HFF-Myc (cell line): ENCODE measurements at regions not wholly inside any gene's neighbourhood (a gene's known extent, or its start where the extent isn't known, plus 50 kb on each side); places are given as distances from the start of the nearest gene placed in this dataset.
"Not testable (repeated sequence)": the region's sequence is repeated elsewhere in the genome, so short reads cannot be mapped to it uniquely, and the experiment has no call there.

ENCODE experiments used
- DNase-seq: peaks from one replicate; pipeline ENCODE4 v3.0.0-alpha.2; 2011; ENCODE audit warnings: low read depth; ENCODE audit errors: extremely low read depth
- H3K4me3 ChIP-seq: replicated peaks from 2 replicates; pipeline ENCODE4 v1.5.1; 2011; ENCODE audit warnings: low read depth, mild to moderate bottlenecking, control low read depth, low read length
- TF ChIP-seq, protein P1 (sequence below): IDR thresholded peaks from 2 replicates; pipeline ENCODE4 v1.5.1; 2012; ENCODE audit warnings: mild to moderate bottlenecking, low read depth, low read length, control low read depth; ENCODE audit errors: missing control alignments

DNA sequence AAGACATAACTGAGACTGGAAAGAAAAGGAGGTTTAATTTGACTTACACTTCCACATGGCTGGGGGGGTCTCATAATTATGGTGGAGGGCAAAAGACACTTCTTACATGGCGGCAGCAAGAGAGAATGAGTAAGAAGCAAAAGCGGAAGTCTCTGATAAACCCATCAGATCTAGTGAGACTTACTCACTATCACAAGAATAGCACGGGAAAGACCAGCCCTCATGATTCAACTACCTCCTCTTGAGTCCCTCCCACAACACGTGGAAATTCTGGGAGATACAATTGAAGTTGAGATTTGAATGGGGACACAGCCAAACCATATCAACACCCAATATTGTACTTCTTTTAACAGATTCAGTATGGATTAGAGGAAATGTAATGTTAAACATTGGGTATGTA lies 646.6 kb downstream of the ANKRD50 start:
- no peak overlapping the region for H3K4me3 ChIP-seq
- TF ChIP-seq, protein P1, sequence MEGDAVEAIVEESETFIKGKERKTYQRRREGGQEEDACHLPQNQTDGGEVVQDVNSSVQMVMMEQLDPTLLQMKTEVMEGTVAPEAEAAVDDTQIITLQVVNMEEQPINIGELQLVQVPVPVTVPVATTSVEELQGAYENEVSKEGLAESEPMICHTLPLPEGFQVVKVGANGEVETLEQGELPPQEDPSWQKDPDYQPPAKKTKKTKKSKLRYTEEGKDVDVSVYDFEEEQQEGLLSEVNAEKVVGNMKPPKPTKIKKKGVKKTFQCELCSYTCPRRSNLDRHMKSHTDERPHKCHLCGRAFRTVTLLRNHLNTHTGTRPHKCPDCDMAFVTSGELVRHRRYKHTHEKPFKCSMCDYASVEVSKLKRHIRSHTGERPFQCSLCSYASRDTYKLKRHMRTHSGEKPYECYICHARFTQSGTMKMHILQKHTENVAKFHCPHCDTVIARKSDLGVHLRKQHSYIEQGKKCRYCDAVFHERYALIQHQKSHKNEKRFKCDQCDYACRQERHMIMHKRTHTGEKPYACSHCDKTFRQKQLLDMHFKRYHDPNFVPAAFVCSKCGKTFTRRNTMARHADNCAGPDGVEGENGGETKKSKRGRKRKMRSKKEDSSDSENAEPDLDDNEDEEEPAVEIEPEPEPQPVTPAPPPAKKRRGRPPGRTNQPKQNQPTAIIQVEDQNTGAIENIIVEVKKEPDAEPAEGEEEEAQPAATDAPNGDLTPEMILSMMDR, result no peak
- no peak for DNase-seq

DNA sequence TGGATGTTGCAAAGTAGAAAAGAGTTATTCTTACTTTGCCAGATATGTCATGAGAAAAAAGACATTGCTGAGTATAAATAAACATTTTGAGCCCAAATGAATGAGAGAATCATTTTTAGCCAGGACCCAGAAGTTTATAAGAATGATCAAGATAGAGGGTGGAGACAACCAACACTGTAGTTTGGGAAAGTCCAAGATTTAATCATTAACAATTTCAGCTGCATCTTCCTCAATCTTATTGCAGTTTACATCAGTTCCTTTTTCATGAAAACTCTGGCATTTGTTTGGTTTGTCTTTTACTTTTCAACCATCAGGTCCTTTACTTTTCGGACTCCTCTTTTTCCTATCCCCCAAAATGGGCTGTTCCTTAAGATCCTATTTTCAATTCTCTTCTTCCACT lies 645.9 kb downstream of the ANKRD50 start:
- TF ChIP-seq, protein P1, result no peak
- H3K4me3 ChIP-seq, result no peak overlapping the region
- DNase-seq, result no peak

DNA sequence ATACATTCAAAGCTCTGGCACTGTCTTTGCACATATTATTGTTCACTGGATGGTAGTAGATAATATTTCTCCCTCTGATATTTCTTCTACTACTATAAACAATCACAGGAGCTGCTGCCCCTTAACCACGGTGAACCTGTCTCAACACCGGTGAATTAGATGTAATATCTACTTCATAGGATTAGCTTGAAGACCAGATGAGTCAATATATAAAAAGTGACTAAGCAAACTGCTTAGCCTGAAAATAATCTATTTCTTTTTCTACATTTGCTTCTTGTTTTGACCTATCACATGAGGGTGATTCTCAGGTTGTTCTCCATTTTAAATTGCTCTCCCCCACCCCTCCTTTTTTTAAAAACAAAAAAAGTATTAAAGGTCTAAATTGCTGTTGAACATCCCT lies 645.5 kb downstream of the ANKRD50 start:
- TF ChIP-seq, protein P1, result no peak
- no peak overlapping the region for H3K4me3 ChIP-seq
- no peak for DNase-seq

DNA sequence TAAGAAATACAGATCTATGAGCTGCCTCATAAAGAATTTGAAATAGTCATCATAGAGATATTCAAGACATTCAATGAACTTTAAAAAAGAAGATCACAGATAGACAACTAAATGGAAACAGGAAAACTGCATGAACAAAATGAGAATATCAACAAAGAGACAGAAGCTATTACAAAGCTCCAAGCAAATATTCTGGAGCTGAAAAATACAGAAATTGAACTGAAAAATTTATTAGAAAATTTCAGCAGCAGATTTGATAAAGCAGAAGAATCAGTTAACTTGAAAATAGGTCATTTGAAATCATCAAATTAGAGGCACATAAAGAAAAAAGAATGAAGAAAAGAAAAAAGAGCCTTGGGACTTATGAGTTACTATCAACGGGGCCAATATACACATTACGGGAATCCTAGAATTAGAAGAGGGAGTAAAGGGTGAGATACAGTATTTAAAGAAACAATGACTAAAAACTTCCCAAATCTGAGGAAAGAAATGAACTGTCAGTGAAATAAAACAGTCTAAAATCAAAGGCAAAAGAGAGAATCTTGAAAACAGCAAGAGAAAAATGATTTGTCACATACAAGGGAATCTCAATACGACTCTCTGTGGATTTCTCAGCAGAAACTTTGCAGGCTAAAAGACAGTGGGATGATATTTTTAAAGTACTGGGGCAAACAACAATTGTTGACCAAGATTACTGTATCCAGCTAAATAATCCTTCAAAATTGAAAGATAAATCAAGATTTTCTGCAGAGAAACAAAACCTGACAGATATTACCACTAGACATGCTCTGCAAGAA lies 641.6 kb downstream of the ANKRD50 start:
- TF ChIP-seq, protein P1, result no peak
- no peak overlapping the region for H3K4me3 ChIP-seq
- no peak for DNase-seq

DNA sequence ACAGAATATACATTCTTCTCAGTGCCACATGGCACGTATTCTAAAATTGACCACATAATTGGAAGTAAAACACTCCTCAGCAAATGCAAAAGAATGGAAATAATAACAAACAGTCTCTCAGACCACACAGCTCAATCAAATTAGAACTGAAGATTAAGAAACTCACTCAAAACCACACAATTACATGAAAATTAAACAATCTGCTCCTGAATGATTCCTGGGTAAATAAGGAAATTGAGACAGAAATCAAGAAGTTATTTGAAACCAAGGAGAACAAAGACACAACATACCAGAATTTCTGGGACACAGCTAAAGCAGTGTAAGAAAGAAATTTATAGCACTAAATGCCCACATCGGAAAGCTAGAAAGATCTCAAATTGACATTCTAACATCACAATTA lies 637.3 kb downstream of the ANKRD50 start:
- H3K4me3 ChIP-seq, DNase-seq: not testable (repeated sequence)

DNA sequence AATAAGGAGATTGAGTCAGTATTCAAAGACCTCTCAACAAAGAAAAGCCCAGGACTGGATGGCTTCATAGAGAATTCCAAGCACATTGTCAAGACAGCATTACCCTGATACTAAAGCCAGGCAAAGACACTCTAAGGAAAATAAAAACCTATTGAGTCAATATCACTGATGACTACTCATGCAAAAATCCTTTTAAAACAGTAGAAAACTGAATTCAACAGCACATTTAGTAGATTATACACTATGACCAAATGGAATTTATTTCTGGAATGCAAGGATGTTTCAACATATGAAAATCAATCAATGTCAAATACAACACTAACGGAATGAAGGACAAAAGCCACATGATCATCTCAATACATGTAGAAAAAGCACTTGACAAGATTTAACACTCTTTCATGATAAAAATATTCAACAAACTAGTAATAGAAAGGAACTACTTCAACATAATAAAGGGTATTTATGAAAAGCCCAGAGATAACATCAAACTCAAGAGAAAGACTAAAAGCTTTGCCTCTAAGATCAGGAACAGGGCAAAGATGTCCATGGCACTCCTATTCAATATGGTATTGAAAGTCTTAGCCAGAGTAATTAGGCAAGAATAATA lies 633.3 kb downstream of the ANKRD50 start:
- no peak overlapping the region for H3K4me3 ChIP-seq
- no peak for DNase-seq
- TF ChIP-seq, protein P1, result no peak

DNA sequence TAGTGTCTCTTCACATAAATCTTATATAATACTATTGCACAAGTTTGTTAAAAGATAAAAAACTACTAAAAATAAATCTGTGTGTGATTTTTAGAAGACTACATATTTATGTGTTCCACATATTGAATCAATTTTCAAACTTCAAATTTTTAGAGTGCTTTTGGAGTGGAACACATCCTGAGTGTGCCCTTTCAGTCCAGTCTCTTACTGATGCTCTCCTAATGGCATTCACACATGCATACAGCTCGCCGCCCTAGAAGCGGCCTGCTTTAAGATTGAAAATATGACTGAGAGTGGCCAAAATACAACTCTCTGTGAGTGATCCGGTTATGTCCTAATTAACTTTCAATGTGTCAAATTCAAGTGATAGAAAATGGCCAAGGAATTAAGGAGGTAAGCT lies 628.8 kb downstream of the ANKRD50 start:
- DNase-seq, result no peak
- TF ChIP-seq, protein P1, result no peak
- no peak overlapping the region for H3K4me3 ChIP-seq
